Muscle of arm (tissue), 1 donor: ENCODE measurements at regions not wholly inside any gene's neighbourhood (a gene's known extent, or its start where the extent isn't known, plus 50 kb on each side); places are given as distances from the start of the nearest gene placed in this dataset.

Source experiments
- DNase-seq: peaks from one replicate; pipeline ENCODE4 v3.0.0-alpha.2; 2013

DNA sequence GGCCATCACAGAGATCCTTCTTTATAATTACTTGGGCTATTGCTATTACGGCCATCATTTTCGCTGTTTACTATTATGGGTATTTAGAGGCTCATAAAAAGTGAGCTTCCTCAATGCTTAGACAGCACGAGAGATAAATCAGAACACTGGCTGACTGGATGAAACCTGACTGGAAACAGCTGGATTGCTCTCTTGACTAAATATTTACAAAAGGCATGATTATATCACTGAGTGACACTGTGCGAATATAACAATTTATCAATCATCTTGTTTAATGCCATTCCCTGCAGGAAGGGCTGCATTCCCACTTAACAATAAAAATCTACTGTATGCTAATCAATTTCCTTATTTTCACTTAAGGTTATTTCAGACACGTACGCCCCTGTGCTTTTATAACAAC lies 260.1 kb upstream of the ARID1B start:
- DNase-seq: no peak

DNA sequence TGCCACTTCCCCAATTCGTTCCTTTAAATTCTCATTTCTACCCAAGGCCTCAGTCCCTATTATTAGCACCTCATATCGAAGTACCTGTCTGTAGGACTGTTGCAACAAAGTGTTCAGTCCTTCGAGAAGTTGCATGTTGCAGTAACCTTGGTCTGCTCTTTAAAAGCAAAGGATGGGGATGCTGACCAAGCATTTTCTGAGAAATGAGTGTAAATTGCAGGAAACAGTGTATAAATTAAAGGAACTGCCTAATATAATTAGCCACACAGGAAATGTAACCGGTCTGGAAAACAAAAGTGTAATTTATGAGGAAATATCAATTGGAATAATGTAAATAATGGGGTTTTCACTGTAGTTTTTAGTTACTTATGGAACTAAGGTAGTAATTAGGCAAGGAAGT lies 261.9 kb upstream of the ARID1B start:
- DNase-seq: no peak

DNA sequence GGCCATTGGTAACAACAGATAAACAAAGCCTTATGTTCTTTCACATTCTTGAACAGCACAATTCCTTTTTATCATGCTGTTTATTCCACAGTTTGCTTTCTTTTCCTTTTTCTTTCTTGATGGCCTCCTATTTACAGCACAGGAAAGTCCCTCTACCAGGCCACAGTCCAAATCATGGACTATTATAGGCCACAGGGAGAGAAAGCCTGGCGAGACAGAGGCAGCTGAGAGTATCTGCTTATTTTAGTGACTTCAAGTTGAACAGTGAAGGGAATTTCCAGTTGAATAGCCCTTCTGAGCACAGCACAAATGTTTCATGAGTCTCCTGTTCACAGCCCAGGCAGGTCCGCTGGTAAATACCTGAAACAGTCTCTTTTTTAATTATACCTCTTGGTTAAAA lies 263.7 kb upstream of the ARID1B start:
- no peak for DNase-seq

DNA sequence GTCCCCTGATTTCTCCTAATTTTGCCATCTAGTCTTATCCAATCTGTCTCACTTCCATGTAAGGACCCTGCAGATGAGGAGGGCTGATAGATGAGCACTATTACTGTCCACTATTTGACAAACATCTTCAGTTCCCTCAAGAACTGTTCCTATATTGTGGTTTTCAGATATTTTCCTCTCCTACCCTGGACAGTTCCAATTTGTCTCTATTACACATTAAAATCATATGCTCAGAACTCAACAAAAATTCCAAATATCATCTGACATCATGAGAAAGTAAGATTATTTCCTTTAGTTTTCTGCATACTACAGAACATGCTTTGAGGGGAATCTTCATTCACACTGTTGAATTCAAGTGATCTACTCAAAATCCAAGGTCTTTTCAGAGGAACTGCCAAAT lies 265.6 kb upstream of the ARID1B start:
- DNase-seq: no peak

- no peak for DNase-seq
These were observed 266.1 kb upstream of the ARID1B start for GRCh38 chr6:156511051-156511450.

DNA sequence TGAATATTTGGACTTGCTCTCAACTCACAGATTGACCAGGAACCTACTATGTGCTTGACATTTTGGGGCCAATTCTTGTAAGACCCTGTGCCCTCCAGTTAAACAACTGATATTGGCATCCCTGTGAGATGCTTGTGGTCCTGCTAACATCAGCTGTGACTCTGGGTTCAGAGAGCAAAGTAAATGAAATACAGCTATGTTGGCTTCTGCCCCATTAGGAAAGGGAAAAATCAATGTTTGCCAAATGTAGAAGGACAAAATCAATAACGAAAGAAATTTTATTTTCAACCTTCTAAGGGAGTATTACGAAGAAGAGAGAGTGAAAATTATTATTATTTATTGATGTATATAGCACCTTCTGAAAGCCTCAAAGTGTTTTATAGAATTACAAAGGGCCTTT lies 266.9 kb upstream of the ARID1B start:
- DNase-seq: no peak

DNA sequence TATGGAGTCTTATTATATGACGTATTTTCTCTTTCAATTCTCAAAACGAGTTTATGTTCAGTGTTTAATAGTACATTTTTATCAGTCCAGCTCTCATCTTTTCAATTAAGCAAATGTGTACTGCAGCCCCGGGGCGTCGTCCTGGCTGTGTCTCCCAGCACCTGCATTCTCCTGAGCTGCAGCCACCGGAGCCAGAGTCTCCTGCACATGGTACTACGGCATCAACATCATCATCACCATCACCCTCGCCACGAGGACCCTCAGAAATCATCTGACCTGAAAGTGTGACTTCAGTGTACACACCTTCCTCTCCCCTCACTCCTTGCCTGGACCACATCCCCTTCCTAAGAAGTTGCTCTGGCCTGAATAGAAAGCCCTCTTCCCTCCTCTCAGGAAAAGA lies 267.7 kb upstream of the ARID1B start:
- DNase-seq: no peak

- DNase-seq: no peak
These were observed 268.3 kb upstream of the ARID1B start for GRCh38 chr6:156508923-156509322.

GRCh38 chr6:156508126-156508525 lies 269.1 kb upstream of the ARID1B start:
- DNase-seq: no peak

- DNase-seq: no peak
These were observed 269.5 kb upstream of the ARID1B start for GRCh38 chr6:156507656-156508055.

DNA sequence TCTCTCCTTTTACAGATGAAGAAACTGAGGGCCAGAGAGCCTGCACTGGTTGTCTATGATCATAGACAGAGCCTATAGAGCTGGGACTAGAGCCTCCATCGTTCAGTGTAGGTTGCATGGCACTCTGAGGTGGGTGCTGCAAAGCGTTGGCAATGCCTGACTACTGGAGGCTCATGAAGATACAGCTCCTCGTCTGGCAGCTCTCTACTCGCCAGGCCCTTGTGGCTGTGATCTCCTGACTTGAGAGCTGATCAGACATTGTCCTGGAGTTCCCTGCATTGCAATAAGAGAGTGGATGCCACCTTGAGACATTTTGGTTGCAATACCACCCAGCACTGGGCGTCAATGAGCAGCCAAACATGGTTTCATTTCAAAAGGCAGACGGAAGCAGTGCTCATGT lies 270.1 kb upstream of the ARID1B start:
- DNase-seq: no peak

GRCh38 chr6:156502969-156503504 lies 274.1 kb upstream of the ARID1B start:
- no peak for DNase-seq

GRCh38 chr6:156497618-156498017 lies 279.6 kb upstream of the ARID1B start:
- no peak for DNase-seq

DNA sequence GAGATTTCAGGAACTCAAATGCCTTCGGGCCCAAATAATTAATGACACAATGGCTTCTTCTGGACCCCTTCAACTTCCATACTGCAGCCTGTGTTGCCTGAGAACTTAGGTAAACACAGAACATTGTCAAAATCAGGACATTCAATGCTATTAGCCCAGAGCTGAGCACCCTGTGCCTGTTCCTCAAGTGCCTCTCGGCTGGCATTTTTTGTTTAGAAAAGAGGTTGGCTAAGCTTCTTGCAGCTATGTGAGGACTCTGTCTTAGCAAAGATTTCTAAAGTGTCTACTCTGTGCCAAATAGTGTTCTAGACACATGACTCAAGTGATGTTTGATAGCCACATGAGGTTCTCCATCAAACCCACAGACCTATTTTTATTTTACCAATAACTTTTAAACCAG lies 289.3 kb upstream of the ARID1B start:
- no peak for DNase-seq

DNA sequence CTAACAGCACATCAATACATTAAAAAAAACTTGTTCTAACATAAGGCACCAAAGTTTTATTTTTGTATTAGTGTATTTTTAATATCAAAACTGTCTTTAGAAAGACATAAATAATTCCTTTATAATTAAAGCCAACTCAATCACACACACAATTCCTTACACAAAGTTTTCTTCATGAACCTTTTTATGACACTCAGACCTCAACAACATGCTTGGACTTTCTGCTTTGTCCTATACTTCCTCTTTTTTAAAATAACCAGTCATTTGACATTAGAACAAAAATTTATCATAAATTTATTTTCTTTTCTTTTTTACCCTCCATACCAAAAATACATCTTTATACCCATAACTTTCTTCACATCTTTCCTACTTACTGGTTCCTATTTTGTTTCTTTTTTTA lies 292.0 kb upstream of the ARID1B start:
- no peak for DNase-seq

DNA sequence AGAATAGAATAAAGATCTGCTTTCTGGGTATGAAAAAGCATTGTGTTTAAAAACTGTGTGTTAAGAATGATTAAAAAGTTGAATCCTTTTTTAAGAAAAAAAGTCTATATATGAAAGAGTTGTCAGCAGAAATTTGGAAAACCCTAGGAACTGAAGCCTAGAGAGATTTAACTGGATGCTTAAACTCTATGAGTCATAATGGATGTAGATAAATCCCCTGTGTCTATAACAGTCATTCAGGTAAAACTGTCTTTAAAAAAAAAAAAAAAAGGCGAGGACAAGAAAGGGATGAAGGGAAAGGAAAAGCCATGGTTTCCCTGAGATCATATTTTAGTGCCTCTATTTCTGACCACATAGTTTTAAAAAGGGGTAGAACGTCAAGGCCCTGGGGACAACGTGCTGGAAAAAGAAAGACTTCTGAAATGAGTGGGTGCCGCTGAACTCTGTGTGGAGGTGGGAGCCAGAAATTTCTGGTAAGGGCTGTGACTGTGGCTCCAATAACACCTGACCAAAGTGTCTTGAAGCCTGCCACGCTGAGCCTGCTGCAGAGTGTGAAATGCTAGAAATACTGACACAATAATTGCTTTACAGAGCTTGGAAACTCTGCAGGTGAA lies 302.6 kb upstream of the ARID1B start:
- no peak for DNase-seq

GRCh38 chr6:156471000-156471399 lies 306.2 kb upstream of the ARID1B start:
- DNase-seq: no peak

- DNase-seq: no peak
These were observed 312.9 kb upstream of the ARID1B start for GRCh38 chr6:156464100-156464878.

DNA sequence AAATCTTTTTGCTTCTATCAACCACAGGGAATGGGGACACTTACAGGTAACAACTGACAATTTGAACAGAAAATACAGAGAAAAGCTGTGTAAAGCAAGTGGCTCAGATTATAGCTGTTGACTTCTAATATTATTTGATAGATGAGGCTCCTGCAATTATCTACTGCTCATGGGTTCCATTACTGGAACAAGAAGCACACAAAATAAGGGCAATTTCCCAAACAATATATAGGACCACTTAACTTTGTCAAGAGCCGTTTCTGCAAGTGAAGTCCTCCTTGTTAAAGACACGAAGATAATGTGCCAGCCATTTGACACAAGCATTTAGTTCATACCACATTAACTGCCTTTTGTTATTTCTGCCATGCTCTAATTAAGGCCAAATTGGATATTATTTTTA lies 315.5 kb upstream of the ARID1B start:
- no peak for DNase-seq

DNA sequence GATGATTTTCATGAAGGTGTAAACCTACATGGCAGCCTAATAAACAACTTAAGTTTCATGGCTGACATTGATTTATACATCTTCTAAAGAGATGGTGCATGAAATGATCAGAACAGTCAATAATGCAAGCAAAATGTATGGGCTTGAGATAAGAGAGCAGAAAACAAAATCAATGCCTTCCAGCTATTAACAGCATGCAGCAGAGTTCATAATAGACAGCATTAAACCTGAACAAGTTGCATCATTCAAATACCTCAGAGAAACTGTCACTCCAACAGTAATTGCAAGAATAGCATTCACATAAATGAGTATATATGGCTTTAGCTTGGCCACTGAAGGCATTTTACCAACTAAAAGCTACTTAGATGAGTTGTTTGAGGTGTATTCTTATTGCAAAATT lies 319.6 kb upstream of the ARID1B start:
- DNase-seq: no peak

- DNase-seq: no peak
These were observed 321.3 kb upstream of the ARID1B start for GRCh38 chr6:156455847-156456246.

DNA sequence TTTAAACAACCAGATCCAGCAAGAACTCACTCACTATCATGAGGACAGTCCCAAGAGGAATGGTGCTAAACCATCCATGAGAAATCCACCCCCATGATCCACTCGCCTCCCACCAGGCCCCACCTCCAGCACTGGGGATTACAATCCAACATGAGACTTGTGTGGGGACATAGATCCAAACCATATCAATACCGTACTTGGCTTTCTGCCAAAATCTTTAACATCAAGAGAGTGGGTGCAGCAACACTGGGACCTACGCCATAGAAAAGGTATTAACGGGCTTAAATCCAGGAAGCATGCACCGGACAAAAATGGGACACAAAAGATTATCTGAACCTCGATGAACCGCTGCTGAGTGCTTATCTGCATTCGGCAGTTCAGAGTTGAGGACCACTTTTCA lies 322.3 kb upstream of the ARID1B start:
- DNase-seq: no peak

DNA sequence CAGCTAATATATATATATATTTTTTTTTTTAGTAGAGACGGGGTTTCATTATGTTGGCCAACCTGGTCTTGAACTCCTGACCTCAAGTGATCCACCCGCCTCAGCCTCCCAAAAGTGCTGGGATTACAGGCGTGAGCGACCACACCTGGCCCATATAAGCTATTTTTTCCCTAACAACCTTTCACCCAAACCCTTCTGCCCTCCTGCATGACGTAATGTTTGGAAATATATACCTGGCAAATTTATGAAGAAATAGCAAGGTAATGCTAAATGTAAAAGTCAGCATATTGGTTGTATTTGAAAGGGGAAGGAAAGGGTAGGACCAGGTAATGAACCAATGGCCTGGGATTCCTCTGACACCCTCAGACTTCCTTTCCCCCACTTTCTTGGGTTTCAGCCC lies 325.5 kb upstream of the ARID1B start:
- DNase-seq: no peak

GRCh38 chr6:156451088-156451487 lies 326.1 kb upstream of the ARID1B start:
- no peak for DNase-seq
